Osteocyte (in vitro differentiated cells): ENCODE measurements at regions not wholly inside any gene's neighbourhood (a gene's known extent, or its start where the extent isn't known, plus 50 kb on each side); places are given as distances from the start of the nearest gene placed in this dataset.

ENCODE experiments used
- DNase-seq: peaks from one replicate; pipeline ENCODE4 v3.0.0; 2021; ENCODE audit warnings: mixed read lengths; ENCODE audit not compliant: unreplicated experiment; ENCODE audit errors: extremely low spot score
- H3K27ac Mint-ChIP-seq: one replicate; pipeline ENCODE4 v1.8.0; 2021; ENCODE audit warnings: mild to moderate bottlenecking, mixed read lengths; ENCODE audit not compliant: unreplicated experiment
- H3K27me3 Mint-ChIP-seq: one replicate; pipeline ENCODE4 v1.8.0; 2021; ENCODE audit warnings: mixed read lengths; ENCODE audit not compliant: unreplicated experiment
- H3K36me3 Mint-ChIP-seq: one replicate; pipeline ENCODE4 v1.8.0; 2021; ENCODE audit warnings: mixed read lengths; ENCODE audit not compliant: unreplicated experiment
- H3K4me1 Mint-ChIP-seq: one replicate; pipeline ENCODE4 v1.8.0; 2021; ENCODE audit warnings: mixed read lengths; ENCODE audit not compliant: unreplicated experiment
- H3K4me3 Mint-ChIP-seq: one replicate; pipeline ENCODE4 v1.8.0; 2021; ENCODE audit warnings: mild to moderate bottlenecking, moderate library complexity, mixed read lengths; ENCODE audit not compliant: unreplicated experiment
- H3K9me3 Mint-ChIP-seq: one replicate; pipeline ENCODE4 v1.8.0; 2021; ENCODE audit warnings: mixed read lengths; ENCODE audit not compliant: unreplicated experiment
- TF ChIP-seq, protein P1 (sequence below): fragments of 200-600 bp; sonication (generic); IDR thresholded peaks from 2 replicates; pipeline ENCODE4 v1.5.0; 2021; ENCODE audit warnings: antibody characterized with exemption, mild to moderate bottlenecking, moderate library complexity

DNA sequence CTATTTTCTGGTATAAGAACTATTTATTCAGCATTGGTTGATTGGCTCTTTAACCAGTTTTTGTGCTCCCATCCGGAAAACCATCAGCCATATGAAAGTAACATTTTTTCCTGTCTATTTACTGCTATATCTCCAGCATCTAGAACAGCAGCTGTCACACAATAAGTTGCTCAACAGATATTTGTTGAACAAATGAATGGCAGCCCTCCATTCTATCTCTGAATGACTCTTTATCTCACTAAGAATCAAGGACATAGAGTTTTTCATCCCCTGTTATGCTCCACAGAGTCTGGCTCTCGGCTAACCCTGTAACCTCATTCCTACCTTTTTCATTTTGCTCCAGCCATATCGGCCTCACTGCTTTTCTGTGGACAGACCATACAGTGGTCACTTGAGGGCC is 145.5 kb downstream of the SLITRK6 start:
- no peaks in the 10 kb centered on the region for H3K9me3 Mint-ChIP-seq
- no peak for DNase-seq
- no peaks in the 10 kb centered on the region for H3K27me3 Mint-ChIP-seq
- no peaks in the 10 kb centered on the region for H3K4me1 Mint-ChIP-seq
- H3K27ac Mint-ChIP-seq, result no peak overlapping the region
- H3K36me3 Mint-ChIP-seq, result no peaks in the 10 kb centered on the region
- TF ChIP-seq, protein P1, sequence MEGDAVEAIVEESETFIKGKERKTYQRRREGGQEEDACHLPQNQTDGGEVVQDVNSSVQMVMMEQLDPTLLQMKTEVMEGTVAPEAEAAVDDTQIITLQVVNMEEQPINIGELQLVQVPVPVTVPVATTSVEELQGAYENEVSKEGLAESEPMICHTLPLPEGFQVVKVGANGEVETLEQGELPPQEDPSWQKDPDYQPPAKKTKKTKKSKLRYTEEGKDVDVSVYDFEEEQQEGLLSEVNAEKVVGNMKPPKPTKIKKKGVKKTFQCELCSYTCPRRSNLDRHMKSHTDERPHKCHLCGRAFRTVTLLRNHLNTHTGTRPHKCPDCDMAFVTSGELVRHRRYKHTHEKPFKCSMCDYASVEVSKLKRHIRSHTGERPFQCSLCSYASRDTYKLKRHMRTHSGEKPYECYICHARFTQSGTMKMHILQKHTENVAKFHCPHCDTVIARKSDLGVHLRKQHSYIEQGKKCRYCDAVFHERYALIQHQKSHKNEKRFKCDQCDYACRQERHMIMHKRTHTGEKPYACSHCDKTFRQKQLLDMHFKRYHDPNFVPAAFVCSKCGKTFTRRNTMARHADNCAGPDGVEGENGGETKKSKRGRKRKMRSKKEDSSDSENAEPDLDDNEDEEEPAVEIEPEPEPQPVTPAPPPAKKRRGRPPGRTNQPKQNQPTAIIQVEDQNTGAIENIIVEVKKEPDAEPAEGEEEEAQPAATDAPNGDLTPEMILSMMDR, result no peak
- no peak overlapping the region for H3K4me3 Mint-ChIP-seq

DNA sequence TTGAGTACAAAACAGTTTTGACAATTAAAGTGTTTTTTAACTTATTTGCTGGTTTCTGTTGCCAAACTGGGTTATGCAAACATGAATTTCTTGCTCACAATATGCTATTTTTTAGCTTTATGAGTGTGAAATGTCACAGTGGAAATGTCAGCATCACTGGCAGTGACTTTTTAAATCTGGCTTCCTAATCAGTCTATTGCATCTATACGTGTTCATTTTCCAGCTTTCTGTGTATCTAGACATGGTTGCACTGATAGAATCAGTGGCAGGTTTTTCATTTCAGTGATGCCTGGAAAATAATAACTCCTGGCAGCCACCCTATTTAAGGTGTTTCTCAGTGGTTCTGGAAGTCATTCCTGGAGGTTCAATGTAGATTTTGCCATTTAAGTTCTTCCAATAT is 146.7 kb downstream of the SLITRK6 start:
- Mint-ChIP-seq H3K4me3 (no peak overlapping the region), H3K27ac (no peak overlapping the region), H3K36me3 (no peaks in the 10 kb centered on the region), H3K4me1 (no peaks in the 10 kb centered on the region), H3K27me3 (no peaks in the 10 kb centered on the region), H3K9me3 (no peaks in the 10 kb centered on the region)
- no peak for DNase-seq
- TF ChIP-seq, protein P1, result no peak

DNA sequence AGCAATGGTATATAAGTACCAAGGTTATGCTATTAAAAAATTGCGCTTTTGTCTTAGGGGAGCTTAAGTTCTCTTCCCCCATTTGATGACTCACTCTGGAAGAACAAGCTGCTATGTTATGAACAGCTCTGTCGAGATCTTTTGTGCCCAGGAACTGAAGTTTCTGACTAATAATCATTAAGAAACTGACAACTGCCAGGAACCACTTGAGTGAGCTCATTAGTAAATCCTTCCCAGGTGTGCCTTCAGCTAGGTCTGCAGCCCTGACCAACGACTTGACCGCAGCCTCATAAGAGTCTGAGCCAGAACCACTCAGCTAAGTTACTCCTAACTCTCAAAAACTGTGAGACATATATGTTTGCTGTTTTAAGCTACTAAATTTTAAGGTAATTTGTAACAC is 147.8 kb downstream of the SLITRK6 start:
- no peaks in the 10 kb centered on the region for H3K4me1 Mint-ChIP-seq
- H3K27me3 Mint-ChIP-seq, result no peaks in the 10 kb centered on the region
- H3K4me3 Mint-ChIP-seq, result no peak overlapping the region
- H3K9me3 Mint-ChIP-seq, result no peaks in the 10 kb centered on the region
- no peak for DNase-seq
- TF ChIP-seq, protein P1, result no peak
- no peaks in the 10 kb centered on the region for H3K36me3 Mint-ChIP-seq
- no peak overlapping the region for H3K27ac Mint-ChIP-seq

DNA sequence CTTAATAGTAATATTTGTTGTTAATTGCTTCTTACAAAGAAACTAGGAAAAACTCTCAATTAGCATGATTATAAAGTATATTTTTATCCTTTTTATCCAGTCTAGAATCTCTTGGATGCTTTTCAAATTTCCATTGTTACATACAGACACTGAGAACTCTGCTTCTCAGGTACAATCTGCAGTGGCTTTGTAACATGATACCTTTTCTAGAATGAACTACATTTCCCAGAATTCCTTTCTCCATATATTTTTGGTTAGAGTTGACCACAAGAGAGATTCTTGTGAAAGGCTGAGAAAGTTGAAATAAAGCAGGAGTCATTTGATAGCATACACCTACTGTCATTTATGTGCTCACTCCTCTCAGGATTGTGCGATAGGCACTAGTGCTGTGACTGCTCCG is 148.6 kb downstream of the SLITRK6 start:
- H3K27ac Mint-ChIP-seq, result no peak overlapping the region
- DNase-seq, result no peak
- H3K9me3 Mint-ChIP-seq, result no peaks in the 10 kb centered on the region
- no peak overlapping the region for H3K4me3 Mint-ChIP-seq
- no peaks in the 10 kb centered on the region for H3K4me1 Mint-ChIP-seq
- H3K36me3 Mint-ChIP-seq, result no peaks in the 10 kb centered on the region
- TF ChIP-seq, protein P1, result no peak
- H3K27me3 Mint-ChIP-seq, result no peaks in the 10 kb centered on the region

DNA sequence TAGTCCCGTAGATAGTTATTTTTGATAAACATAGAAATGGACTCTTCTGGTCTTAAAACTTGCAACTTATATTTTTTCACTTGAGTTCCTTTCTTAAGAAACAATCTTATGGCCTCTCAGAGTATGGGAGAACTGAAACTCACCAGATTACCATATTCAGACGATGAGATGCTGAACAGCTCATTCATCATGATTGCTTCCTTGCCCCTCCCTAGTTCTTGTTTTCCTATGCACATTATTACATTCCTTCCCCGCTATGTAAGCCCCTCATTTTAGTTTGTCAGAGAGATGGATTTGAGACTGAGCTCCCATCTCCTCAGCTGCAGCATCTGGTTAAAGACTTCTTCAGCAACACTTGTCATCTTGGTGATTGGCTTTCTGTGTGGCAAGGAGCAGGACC is 158.5 kb downstream of the SLITRK6 start:
- Mint-ChIP-seq H3K9me3 (peaks cover 17% of the 10 kb centered on the region), H3K27me3 (no peaks in the 10 kb centered on the region), H3K27ac (no peak overlapping the region), H3K4me1 (no peaks in the 10 kb centered on the region), H3K36me3 (peaks cover 2% of the 10 kb centered on the region), H3K4me3 (no peak overlapping the region)
- no peak for DNase-seq
- TF ChIP-seq, protein P1, result no peak
